Naive thymus-derived CD8-positive, alpha-beta T cell (primary cell): ENCODE measurements at regions not wholly inside any gene's neighbourhood (a gene's known extent, or its start where the extent isn't known, plus 50 kb on each side); places are given as distances from the start of the nearest gene placed in this dataset. TPM values are rescaled to one million over a fixed set of nuclear protein-coding genes. Genes with fewer than 3 reads are reported as not detected.
"Not testable (repeated sequence)": the region's sequence is repeated elsewhere in the genome, so short reads cannot be mapped to it uniquely, and the experiment has no call there.

Experiments
- ATAC-seq, 2 donors: fragments of 150-1000 bp; cut with Tn5 transposase in 1 of 2; sonication (Bioruptor Pico), chemical (Tn5 transposase) in 1 of 2; 1 replicate in 1 of 2; 2 replicates in 1 of 2; pipeline ENCODE4 v1.10.0; 2021; ENCODE audit warnings: mild to moderate bottlenecking in 2 of 2, moderate library complexity in 2 of 2
- POLR2A ChIA-PET: fragments of 350-600 bp; sonication (Branson Sonifier 250); formaldehyde crosslinking; loops from one replicate; lab custom pipeline; 2021; ENCODE audit warnings: antibody characterized with exemption; lab: Charles Lee
- DNase-seq, 10 donors: peaks; one replicate each; pipeline versions ENCODE4 v3.0.0 to v3.0.0-alpha.2; 2020 to 2022
- H3K27ac Mint-ChIP-seq, 10 donors: one replicate each; pipeline ENCODE4 v1.8.0; 2020 to 2022; ENCODE audit warnings: mild to moderate bottlenecking in 10 of 10, mixed read lengths in 10 of 10, moderate library complexity in 4 of 10, inconsistent platforms in 1 of 10
- H3K27me3 Mint-ChIP-seq, 5 donors: one replicate each; pipeline ENCODE4 v1.8.0; 2021 to 2022; ENCODE audit warnings: mixed read lengths in 5 of 5
- H3K36me3 Mint-ChIP-seq, 3 donors: one replicate each; pipeline ENCODE4 v1.8.0; 2020 to 2022; ENCODE audit warnings: mixed read lengths in 3 of 3, mild to moderate bottlenecking in 2 of 3, inconsistent platforms in 1 of 3
- H3K4me1 Mint-ChIP-seq, 4 donors: one replicate each; pipeline ENCODE4 v1.8.0; 2021 to 2022; ENCODE audit warnings: mixed read lengths in 4 of 4
- H3K4me3 Mint-ChIP-seq, 10 donors: one replicate each; pipeline ENCODE4 v1.8.0; 2020 to 2022; ENCODE audit warnings: mild to moderate bottlenecking in 10 of 10, mixed read lengths in 10 of 10, moderate library complexity in 6 of 10, inconsistent platforms in 1 of 10
- H3K9me3 Mint-ChIP-seq, 9 donors: one replicate each; pipeline ENCODE4 v1.8.0; 2020 to 2022; ENCODE audit warnings: mixed read lengths in 9 of 9, mild to moderate bottlenecking in 3 of 9, inconsistent platforms in 1 of 9, moderate library complexity in 1 of 9
- microRNA-seq: library from miRNA; unstranded; fragments of <30 nt; microRNA quantifications from one replicate; pipeline ENCODE4 v1.2.0, GENCODE V29; 2022; ENCODE audit warnings: borderline microRNAs expressed

DNA sequence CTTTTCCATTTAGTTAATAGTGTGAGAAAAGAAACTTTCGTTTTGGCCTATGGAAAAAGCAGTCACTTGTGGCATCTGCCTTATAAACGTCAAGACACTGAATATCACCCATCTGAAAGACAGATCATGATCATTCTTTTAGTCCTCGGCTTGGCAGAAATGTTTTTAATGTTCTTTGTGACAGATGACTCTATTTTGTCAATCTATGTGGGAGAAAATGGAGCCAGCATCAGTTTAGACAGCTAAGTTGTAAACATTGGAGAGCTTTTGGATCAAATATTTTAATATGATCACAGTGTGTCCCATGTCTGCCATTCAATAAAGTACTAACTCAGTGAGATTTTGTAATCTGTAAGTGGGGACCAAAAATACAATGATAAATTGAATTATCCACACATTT, 85.1 kb upstream of the LUZP2 start:
- no peak overlapping the region for H3K27ac Mint-ChIP-seq
- peaks cover 0 to 10% (median 4%) of the 10 kb centered on the region in 9 donors for H3K9me3 Mint-ChIP-seq
- H3K27me3 Mint-ChIP-seq: no peaks in the 10 kb centered on the region
- DNase-seq (no peak), ATAC-seq (no peak)
- no peaks in the 10 kb centered on the region for H3K4me1 Mint-ChIP-seq
- POLR2A ChIA-PET: no interaction called here
- no peak overlapping the region for H3K4me3 Mint-ChIP-seq
- no peaks in the 10 kb centered on the region for H3K36me3 Mint-ChIP-seq

DNA sequence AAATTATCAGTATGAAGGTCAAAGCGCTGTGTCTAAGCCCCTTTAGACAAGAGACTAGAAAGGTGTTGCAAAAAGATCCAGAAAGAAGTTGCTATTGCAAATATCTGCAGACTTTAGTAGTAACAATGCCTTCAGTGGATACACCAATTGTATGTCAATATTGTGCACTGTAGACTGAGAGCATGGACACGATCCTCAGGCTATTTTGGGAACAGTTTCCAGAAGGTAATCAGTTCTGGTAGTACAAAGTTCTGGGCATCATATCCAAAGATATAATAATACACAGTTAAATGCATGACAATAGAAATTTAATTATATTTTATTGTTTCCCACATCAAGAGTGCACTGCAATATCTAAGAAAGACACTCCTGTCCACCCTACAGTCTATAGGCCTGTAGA, 84.1 kb upstream of the LUZP2 start:
- Mint-ChIP-seq H3K36me3 (no peaks in the 10 kb centered on the region), H3K4me1 (no peaks in the 10 kb centered on the region), H3K9me3 (peaks cover 0 to 10% (median 4%) of the 10 kb centered on the region in 9 donors), H3K27me3 (no peaks in the 10 kb centered on the region), H3K4me3 (no peak overlapping the region), H3K27ac (no peak overlapping the region)
- DNase-seq (no peak), ATAC-seq (no peak)
- POLR2A ChIA-PET: no interaction called here

DNA sequence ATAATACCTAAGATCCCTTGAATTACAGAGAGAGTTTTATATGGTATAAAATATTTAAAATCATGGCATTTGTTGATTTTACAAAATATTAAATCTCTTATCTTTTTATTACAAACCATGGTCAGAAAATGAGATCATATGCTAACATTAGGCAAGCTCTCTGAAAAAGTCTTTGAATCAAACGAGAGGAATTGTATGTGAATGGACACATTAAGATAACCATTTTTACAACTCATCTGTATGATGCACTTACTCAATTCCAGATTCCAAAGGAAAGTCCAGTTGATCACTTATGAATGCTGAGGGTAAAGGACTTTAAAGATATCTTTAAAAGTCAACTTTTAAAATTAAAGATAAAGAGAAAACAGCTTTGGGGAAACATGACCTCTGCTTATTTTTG, 83.5 kb upstream of the LUZP2 start:
- peaks cover 0 to 10% (median 4%) of the 10 kb centered on the region in 9 donors for H3K9me3 Mint-ChIP-seq
- ATAC-seq (no peak), DNase-seq (no peak)
- no peak overlapping the region for H3K4me3 Mint-ChIP-seq
- no peaks in the 10 kb centered on the region for H3K4me1 Mint-ChIP-seq
- POLR2A ChIA-PET: no interaction called here
- no peak overlapping the region for H3K27ac Mint-ChIP-seq
- no peaks in the 10 kb centered on the region for H3K36me3 Mint-ChIP-seq
- no peaks in the 10 kb centered on the region for H3K27me3 Mint-ChIP-seq

DNA sequence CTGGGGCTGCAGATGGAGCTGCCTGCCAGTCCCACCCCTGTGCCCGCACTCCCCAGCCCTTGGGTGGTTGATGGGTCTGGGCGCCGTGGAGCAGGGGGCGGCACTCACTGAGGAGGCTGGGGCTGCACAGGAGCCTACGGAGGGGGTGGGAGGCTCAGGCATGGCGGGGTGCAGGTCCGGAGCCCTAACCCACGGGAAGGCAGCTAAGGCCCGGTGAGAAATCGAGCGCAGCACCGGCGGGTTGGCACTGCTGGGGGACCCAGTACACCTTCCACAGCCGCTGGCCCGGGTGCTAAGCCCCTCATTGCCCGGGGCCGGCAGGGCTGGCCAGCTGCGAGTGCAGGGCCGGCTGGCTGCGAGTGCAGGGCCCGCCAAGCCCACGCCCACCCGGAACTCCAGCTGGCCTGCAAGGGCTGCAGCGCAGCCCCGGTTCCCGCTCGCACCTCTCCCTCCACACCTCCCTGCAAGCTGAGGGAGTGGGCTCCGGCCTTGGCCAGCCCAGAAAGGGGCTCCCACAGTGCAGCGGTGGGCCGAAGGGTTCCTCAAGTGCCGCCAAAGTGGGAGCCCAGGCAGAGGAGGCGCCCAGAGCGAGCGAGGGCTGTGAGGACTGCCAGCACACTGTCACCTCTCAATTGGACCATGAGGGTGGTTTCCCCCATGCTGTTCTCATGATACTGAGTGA, 80.8 kb upstream of the LUZP2 start:
- H3K9me3 Mint-ChIP-seq, POLR2A ChIA-PET, H3K4me3 Mint-ChIP-seq, H3K27ac Mint-ChIP-seq, DNase-seq, ATAC-seq, H3K36me3 Mint-ChIP-seq, H3K4me1 Mint-ChIP-seq, H3K27me3 Mint-ChIP-seq: not testable (repeated sequence)

DNA sequence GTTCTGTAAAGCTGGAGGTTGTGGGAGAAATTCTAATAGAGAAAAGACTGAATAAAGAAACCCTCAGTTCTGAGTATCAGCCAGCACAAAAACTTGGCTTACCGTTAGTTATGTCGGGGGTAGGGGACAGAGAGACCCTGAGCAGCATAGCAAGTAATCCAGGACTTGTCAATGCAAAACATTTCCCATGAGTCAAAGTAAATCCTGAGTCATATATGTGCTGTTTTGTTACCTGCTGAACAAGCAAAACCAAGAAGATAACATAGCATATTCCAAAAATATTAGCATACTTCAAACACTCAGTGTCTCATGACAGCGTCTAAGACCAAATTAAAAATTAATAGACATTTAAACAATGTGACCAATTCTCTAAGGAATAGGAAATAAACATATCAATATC, 75.1 kb upstream of the LUZP2 start:
- peaks cover 0 to 14% (median 1%) of the 10 kb centered on the region in 9 donors for H3K9me3 Mint-ChIP-seq
- ATAC-seq: no peak
- H3K4me1 Mint-ChIP-seq: no peaks in the 10 kb centered on the region
- DNase-seq: no peak
- H3K27ac Mint-ChIP-seq: no peak overlapping the region
- no peaks in the 10 kb centered on the region for H3K27me3 Mint-ChIP-seq
- no peaks in the 10 kb centered on the region for H3K36me3 Mint-ChIP-seq
- POLR2A ChIA-PET: no interaction called here
- no peak overlapping the region for H3K4me3 Mint-ChIP-seq

DNA sequence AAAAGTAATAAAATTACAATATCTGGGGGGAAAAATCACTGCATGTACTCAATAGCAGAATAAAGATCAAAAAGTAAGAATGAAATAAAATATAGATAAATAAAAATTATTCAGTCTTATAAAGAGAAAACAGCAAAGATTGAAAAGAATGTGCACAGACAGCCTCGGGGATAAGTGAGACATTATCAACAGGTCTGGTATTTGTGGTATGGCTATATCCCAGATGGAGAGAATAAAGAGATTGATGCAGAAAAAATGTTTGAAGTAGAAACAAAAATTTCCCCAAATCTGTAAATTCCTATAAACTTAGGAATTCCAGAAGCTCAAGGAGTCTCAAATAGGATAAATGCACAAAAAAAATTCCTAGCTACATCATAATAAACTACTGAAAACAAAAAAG, 74.5 kb upstream of the LUZP2 start:
- Mint-ChIP-seq H3K36me3 (no peaks in the 10 kb centered on the region), H3K9me3 (peaks cover 0 to 14% (median 1%) of the 10 kb centered on the region in 9 donors), H3K27ac (no peak overlapping the region), H3K4me3 (no peak overlapping the region), H3K27me3 (no peaks in the 10 kb centered on the region), H3K4me1 (no peaks in the 10 kb centered on the region)
- DNase-seq: no peak
- ATAC-seq: no peak
- POLR2A ChIA-PET: no interaction called here

DNA sequence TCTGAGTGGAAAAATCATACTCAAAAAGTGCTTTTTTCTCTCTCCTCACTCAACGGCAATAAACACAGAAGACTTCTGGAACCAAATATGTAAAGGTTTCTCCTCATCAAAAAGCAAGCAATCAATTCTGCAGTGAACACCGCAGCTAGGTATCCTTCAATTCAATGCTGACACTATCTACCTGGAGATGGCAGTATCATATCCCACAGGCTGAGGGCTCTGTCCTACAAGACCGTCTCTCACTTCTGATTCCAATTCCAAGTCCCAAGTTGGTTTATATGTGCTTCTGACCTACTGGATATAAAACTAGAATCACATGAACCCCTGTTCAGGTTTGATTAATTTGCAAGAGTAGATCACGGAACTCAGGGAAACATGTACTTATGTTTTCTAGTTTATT, 59.7 kb upstream of the LUZP2 start:
- no peak for ATAC-seq
- Mint-ChIP-seq H3K36me3 (no peaks in the 10 kb centered on the region), H3K9me3 (peaks cover 0 to 9% (median 3%) of the 10 kb centered on the region in 9 donors), H3K4me1 (no peaks in the 10 kb centered on the region), H3K4me3 (no peak overlapping the region), H3K27me3 (no peaks in the 10 kb centered on the region), H3K27ac (no peak overlapping the region)
- POLR2A ChIA-PET: no interaction called here
- DNase-seq: no peak

Small RNA genes in the stretch of these regions (microRNA-seq; reads per million reads assigned to microRNA genes)
- gene MIR8054: not detected
